ENCODE measurements at regions not wholly inside any gene's neighbourhood (a gene's known extent, or its start where the extent isn't known, plus 50 kb on each side); places are given as distances from the start of the nearest gene placed in this dataset.

- DNase-seq = no peak
- no peak for TF ChIP-seq CTCF (conservative IDR thresholded peaks at IDR 0.05)
- no peaks in the 10 kb centered on the region for H3K9me3 ChIP-seq (ENCODE audit: control insufficient read depth, low read length)
- H3K4me1 Mint-ChIP-seq = no peaks in the 10 kb centered on the region
- H3K4me1 ChIP-seq (ENCODE audit: control insufficient read depth, insufficient read depth, low read length) = no peaks in the 10 kb centered on the region
- no peak overlapping the region for H3K27ac ChIP-seq (ENCODE audit: low read depth, low read length)
- H3K36me3 Mint-ChIP-seq (ENCODE audit: low read depth) = no peaks in the 10 kb centered on the region
- H3K9me3 Mint-ChIP-seq = no peaks in the 10 kb centered on the region
- no peak overlapping the region for H3K4me3 Mint-ChIP-seq
- WGBS, 2 experiments (ENCODE audit: insufficient coverage in 1 of 2, insufficient read length in 1 of 2) = 89 to 100% methylated on average over 1 to 4 of the region's 4 CpGs
- no peaks in the 10 kb centered on the region for H3K27me3 ChIP-seq (ENCODE audit: control insufficient read depth, insufficient read depth, low read length, poor library complexity, severe bottlenecking)
- H3K4me3 ChIP-seq (ENCODE audit: low read length) = no peak overlapping the region
- no peak overlapping the region for H3K27ac Mint-ChIP-seq
- H3K9ac ChIP-seq (ENCODE audit: extremely low read depth, low read length, poor library complexity, severe bottlenecking) = no peak overlapping the region
- H3K27me3 Mint-ChIP-seq (ENCODE audit: insufficient read depth) = no peaks in the 10 kb centered on the region
- H3K36me3 ChIP-seq (ENCODE audit: control insufficient read depth, insufficient read depth, low read length) = no peaks in the 10 kb centered on the region
Observed at GRCh38 chr5:19369561-19369960, 618.4 kb downstream of the CDH18 start.

- Mint-ChIP-seq H3K4me3 (no peak overlapping the region), H3K36me3 (ENCODE audit: low read depth) (no peaks in the 10 kb centered on the region), H3K27ac (no peak overlapping the region), H3K9me3 (no peaks in the 10 kb centered on the region), H3K4me1 (no peaks in the 10 kb centered on the region), H3K27me3 (ENCODE audit: insufficient read depth) (no peaks in the 10 kb centered on the region)
- Histone ChIP-seq H3K9ac (ENCODE audit: extremely low read depth, low read length, poor library complexity, severe bottlenecking) (no peak overlapping the region), H3K9me3 (ENCODE audit: control insufficient read depth, low read length) (no peaks in the 10 kb centered on the region), H3K36me3 (ENCODE audit: control insufficient read depth, insufficient read depth, low read length) (no peaks in the 10 kb centered on the region), H3K4me3 (ENCODE audit: low read length) (no peak overlapping the region), H3K27ac (ENCODE audit: low read depth, low read length) (no peak overlapping the region), H3K4me1 (ENCODE audit: control insufficient read depth, insufficient read depth, low read length) (no peaks in the 10 kb centered on the region), H3K27me3 (ENCODE audit: control insufficient read depth, insufficient read depth, low read length, poor library complexity, severe bottlenecking) (no peaks in the 10 kb centered on the region)
- no peak for DNase-seq
- no peak for TF ChIP-seq CTCF (conservative IDR thresholded peaks at IDR 0.05)
- WGBS, 2 experiments (ENCODE audit: insufficient coverage in 1 of 2, insufficient read length in 1 of 2) = 90% methylated on average over 1 of the region's 2 CpGs; no CpG with 5 or more reads in 1 of the 2 experiments
Observed at GRCh38 chr5:19370655-19371386, 617.2 kb downstream of the CDH18 start.

GRCh38 chr5:19388391-19388790, 599.6 kb downstream of the CDH18 start:
- no peaks in the 10 kb centered on the region for H3K9me3 Mint-ChIP-seq
- no peak overlapping the region for H3K27ac Mint-ChIP-seq
- WGBS, 2 experiments (ENCODE audit: insufficient coverage in 1 of 2, insufficient read length in 1 of 2) = 90 to 96% methylated on average over 3 to 6 of the region's 7 CpGs
- no peaks in the 10 kb centered on the region for H3K27me3 Mint-ChIP-seq (ENCODE audit: insufficient read depth)
- no peak for DNase-seq
- no peaks in the 10 kb centered on the region for H3K36me3 Mint-ChIP-seq (ENCODE audit: low read depth)
- H3K4me3 ChIP-seq (ENCODE audit: low read length) = no peak overlapping the region
- no peaks in the 10 kb centered on the region for H3K4me1 Mint-ChIP-seq
- TF ChIP-seq CTCF (conservative IDR thresholded peaks at IDR 0.05) = no peak
- H3K4me3 Mint-ChIP-seq = no peak overlapping the region
- H3K27me3 ChIP-seq (ENCODE audit: control insufficient read depth, insufficient read depth, low read length, poor library complexity, severe bottlenecking) = no peaks in the 10 kb centered on the region
- no peaks in the 10 kb centered on the region for H3K36me3 ChIP-seq (ENCODE audit: control insufficient read depth, insufficient read depth, low read length)
- H3K4me1 ChIP-seq (ENCODE audit: control insufficient read depth, insufficient read depth, low read length) = no peaks in the 10 kb centered on the region
- no peak overlapping the region for H3K27ac ChIP-seq (ENCODE audit: low read depth, low read length)
- no peak overlapping the region for H3K9ac ChIP-seq (ENCODE audit: extremely low read depth, low read length, poor library complexity, severe bottlenecking)
- no peaks in the 10 kb centered on the region for H3K9me3 ChIP-seq (ENCODE audit: control insufficient read depth, low read length)

All from endodermal cell (in vitro differentiated cells).